HuH-7.5 (cell line): ENCODE measurements at regions not wholly inside any gene's neighbourhood (a gene's known extent, or its start where the extent isn't known, plus 50 kb on each side); places are given as distances from the start of the nearest gene placed in this dataset.

Source experiments
- DNase-seq: peaks from one replicate; pipeline ENCODE4 v3.0.0; 2011; ENCODE audit warnings: low spot score

DNA sequence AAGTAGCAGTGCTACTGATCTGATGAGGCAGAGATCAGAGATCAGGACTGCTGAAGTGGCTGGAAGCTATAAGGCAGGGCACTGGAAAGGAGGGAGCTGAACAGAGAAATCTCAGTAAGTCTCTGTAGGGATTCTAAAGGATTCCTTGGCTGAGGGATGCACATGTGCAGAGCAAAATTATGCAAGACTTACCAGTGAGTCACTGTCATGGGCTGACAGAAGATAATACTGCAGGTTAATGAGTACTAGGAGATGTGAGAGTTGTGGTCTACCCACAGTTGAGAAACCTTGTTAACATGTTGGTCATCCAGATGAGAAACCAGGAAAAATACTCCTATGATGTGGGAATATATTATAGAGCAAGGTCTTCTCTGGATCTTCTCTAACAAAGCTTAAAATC lies 378.1 kb downstream of the HAPSTR1 start:
- DNase-seq = no peak

DNA sequence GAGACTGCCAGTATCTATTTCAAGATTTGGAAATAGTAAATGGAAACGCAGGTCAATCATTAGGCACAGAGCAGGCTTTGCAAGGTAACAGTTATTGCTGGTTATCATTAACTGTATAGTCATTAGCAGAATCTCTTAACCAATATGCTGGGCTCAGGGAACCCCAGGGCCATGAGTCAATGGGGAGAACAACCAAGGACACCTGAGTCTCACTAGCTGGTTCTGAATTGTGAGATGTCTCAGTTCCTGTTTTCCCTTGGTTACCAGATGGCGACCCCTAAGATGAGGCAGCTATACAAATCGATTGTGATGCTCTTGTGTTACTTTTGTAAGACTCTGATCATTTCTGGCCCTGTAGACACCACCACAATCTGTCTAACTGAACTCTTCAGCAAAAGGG lies 385.3 kb downstream of the HAPSTR1 start:
- DNase-seq = no peak

DNA sequence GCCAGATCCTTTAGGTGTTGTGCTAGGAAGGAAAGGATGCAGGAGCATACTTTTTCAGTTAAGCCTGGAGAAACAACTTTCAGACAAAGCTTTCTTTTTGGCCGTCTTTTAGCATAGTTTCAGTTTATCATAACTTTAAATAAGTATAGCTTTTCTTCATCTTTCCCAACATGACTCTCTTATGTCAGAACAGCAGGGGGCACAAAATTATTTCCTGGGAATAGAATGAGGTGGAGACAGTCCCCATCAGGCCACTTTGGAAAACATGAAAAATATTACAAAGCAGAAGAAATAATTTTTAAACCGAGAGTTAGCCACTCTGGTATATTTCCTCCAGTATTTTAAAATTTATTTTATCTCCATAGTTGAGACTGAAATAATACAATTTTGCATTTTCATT lies 387.6 kb downstream of the HAPSTR1 start:
- no peak for DNase-seq

DNA sequence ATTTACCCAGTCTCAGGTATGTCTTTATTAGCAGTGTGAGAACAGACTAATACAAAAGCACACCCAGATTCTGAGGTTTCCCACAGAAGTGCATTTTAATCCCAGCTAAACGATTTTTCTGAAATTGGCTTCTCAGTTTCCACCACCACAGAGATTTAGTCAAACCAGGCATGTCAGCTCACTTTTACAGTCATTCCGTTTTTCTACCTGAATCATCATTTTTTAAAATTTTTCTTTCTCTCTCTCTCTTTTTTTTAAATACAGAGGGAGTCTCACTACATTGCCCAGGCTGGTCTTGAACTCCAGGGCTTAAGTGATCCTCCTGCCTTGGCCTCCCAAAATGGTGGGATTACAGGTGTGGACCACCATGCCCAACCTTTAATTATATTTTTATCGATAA lies 389.1 kb downstream of the HAPSTR1 start:
- DNase-seq = no peak

DNA sequence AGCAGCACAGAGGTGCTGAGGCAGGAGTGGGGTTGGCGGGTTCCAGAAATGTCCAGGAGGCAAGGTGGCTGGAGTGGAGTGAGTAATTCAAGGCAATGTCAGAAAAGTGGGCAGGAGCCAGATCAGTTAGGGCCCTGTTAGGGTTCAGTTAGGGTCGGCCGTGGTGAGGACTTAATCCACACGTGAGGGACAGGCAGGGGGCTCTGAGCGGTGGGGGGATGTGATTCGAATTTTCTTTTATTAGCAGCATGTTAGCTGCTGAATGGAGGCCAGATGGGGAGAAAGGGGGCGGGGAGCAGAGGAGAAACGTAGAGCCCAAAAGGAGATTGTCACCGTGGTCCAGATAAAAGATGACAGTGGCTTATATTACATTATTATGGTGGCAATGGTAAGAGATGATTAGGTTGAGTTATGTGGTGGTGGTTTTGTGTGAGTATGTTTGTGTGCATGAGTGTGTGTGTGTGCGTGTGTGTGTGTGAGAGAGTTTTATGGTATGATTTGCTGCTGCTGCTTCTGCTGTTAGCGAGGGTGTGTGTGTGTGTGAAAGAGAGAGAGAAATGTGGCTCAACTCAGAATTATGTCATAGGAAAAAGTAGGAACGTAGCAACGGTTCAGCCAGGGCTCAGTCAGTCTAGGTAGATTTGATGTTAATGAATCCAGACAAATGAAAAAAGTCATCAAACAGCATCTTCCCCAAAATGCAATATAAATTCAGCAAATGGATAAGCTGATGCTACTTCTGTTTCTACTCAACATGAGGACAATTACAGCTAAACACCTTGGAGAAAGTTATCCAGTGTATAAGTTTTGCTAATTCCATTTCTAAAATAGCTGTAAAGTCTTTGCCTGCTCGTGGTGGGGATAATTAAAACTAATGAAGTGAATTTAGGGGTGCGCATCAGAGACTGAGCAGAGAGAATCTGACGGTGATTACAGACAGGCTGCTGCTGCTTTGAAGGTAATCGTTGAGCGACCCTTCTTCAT lies 390.6 kb downstream of the HAPSTR1 start:
- no peak for DNase-seq

DNA sequence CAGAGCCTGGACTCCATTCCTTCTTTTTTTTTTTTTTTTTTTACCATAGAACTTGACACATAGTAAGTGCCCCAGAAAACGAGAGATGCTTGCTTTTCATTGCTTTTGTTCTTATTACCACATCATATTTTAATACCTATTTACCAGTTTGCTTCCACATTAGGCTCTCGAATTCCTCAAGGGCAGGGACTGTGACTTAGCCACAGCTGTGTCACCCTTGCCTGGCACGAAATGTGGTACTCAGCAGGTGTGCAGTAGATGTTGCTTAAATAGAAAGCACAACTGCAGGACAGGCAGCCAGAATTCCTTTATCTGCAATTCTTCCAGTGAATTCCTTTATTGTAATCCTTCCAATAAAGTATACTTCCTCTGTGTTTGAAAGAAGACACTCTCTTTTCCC lies 393.0 kb downstream of the HAPSTR1 start:
- DNase-seq = no peak

DNA sequence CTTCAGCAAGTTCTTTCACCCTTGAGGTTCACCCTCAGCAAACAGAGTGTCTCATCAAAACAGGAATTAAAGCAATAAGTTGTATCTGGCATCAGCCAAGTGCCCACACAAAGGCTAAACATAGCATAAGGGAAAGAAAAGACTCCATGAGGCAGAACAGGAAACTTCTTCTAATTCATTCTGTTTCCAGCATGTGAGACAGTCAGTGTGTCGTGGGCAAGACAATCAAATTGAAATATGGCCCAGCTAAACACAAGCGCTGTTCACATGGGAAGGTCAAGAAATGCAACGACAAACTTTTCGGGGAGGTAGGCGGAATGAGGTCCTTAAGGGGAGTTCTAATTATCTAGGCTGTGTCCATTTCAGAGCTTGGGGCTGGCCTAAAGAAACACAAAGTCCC lies 393.4 kb downstream of the HAPSTR1 start:
- no peak for DNase-seq

DNA sequence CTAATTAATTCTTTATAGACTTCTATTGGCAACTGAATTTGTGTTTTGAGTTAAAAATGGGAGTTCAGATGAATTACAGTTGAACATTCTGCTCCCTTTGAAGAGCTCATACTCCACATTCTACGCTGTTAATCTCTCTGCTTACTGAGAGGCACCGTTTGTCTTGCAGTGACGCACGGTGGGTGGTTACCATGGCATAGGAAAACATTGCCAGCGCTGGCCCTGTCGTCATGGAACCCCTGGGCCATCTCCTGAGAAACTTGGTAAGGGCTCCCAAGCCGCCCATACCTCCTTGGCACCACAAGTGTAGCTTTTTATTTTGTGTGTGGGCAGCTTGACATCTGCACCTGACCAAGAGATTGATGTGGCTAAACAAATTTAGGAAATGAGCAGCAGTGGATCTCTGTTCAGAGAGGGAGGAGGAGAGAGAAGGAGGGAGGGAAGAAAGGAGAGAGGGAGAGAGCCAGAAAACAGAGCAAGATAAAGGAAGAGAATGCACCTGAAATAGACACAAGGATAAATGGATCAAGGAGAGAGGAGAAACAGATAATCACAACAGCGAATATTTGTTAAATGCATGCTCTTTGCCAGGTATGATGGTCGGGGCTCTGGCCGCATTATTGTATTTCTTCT lies 398.5 kb downstream of the HAPSTR1 start:
- DNase-seq = no peak

DNA sequence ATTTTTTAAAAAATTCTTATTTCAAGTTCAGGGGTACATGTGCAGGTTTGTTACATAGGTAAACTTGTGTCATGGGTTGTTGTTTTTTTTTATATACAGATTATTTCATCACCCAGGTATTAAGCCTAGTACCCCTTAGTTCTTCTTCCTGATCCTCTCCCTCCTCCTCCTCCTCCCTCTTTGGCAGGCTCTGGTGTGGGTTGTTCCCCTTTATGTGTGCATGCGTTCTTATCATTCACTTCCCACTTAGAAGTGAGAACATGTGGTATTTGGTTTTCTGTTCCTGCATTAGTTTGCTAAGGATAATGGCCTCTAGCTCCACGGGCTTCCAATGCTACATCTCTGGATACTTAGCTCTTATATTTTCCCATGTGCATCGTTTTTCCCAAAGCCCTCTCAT lies 404.4 kb downstream of the HAPSTR1 start:
- DNase-seq = no peak

DNA sequence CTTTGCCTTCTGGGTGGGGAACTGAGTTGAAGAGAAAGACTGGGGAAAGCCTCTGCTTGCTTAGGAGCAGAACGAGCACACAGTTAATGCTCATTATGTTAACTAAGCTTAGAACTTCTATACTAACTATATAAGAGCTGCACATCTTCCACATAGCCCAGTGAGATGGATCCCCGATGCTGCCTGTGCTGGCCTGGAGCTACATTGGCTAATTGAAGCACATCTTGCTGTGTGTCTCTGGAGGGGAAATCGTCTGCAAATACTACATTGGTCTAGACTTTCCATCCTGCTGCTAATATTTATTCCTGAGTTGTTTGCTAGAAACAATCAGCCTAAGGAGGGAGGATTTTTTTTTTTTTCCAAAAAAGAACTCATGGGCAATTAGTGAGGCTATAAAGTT lies 406.3 kb downstream of the HAPSTR1 start:
- no peak for DNase-seq

DNA sequence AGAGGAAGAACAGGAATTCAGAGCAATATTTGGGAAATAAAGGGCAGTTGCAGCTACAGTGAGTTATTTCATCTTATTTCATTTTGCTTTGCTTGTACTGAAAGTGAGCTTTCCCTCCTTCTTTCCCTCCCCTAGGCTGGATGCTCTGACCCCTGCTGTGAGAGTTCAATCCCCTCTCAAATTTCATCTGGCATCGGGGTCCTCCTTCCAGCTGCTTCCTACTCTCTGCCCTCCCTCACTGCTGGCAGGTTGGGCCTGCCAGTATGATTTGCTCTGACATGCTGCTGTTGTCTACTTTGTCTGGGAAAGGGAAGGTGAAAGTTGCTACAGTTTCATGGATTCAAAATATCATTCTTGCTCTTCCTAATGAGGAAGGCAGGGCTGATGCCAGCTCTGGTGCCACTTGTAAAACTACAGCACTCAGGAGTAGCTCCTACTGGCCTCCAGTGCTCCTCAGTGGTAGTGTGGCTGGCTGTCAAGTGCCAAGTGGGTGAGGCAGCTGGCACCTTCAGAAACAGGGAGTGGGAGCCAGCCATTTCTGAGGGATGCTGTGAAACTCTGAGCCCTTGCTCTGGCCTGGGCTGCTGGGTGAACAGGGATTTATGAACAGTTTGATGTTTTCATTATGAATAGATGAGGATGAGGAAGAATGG lies 408.6 kb downstream of the HAPSTR1 start:
- DNase-seq = no peak

DNA sequence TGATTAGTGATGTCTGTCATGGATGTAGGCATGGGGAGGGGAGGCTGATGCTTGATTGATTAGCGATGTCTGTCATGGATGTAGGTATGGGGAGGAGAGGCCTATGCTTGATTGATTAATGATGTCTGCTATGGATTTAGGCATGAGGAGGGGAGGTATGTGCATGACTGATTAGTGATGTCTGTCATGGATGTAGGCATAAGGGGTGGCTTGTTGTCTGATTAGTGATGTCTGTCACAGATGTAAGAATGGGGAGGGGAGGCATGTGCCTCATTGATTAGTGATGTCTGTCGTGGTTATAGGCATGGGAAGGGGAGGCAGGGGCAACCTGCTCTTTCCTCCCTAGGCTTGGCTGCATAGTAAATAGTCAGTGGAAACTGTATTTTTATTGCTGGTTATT lies 409.4 kb downstream of the HAPSTR1 start:
- no peak for DNase-seq

DNA sequence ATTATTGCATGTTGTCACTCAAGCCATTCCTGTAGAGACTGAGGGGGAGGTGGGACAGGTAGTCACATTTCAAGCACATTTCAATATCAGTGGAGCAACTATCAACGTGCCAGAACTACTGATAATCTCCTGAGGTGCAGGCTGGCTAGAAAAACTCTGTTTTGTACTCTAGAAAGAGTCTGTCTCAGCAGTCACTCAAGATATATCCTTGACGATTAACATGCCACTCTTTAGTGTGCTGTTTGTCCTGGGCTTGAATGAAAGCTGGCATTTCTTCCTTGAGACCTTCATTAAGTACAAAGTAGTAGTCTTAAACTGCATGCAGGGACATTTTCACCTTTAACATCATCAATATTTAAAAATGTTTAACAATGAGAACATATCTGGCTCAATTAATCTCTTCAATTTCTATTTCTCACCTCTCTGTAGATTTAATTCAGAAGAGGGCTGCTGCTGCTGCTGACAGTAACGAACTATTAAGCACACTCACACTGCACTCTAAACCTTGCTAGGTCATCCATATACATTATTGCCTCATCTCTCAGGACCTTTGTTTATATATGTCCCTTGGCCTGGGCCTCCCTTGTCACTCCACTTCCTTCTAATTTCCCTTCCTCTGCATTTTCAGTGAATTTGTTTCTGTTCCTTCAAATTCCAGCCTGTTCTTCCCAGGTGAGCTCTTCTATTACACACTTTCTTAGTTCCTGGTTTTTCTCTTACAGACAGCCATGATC lies 412.0 kb downstream of the HAPSTR1 start:
- no peak for DNase-seq

DNA sequence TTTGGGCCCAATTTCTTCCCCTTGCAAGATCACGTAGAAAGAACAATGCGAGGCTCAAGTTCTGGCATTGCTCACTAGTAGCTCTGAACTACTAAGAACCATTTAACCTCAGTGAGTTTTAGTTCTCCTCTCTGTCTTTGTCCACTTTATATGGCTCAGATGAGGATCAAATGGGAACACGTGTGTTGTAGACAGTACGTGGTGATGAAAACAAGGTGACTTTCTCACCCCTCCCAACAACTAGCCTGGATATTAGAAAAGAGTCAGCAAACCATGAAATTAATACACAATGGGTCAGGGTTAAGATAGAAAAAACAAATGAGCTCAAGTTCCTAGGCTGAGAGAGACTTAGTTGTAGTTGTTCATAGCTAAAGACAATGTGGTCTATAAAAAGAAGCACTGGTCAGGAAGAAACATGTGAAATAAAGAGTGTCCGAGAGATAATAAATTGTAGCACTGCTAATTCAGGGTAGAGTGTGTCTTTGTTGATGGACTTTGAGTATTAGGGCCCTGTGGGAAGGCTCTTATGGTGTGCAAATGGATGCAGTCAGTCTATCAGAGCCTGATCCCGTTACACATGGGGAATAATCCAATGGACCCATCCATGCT lies 417.0 kb downstream of the HAPSTR1 start:
- DNase-seq = no peak

DNA sequence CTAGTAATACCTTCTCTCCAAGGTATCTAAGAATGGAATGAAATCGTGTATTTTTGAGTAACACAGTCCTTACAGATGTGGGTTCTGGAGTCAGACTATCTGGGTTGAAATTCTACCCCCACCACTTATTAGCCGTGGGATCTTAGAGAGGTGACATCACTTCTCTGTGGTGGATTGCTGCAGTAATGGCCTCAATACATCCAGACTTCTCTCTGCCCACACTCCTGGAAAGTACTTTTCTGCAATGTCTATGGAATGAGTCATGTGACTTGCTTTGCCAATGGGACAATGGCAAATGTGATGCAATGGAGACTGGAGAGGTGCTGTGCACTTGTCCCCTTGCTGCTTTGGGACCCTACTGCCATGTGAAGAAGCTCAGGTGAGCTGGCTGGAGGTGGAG lies 418.2 kb downstream of the HAPSTR1 start:
- no peak for DNase-seq

DNA sequence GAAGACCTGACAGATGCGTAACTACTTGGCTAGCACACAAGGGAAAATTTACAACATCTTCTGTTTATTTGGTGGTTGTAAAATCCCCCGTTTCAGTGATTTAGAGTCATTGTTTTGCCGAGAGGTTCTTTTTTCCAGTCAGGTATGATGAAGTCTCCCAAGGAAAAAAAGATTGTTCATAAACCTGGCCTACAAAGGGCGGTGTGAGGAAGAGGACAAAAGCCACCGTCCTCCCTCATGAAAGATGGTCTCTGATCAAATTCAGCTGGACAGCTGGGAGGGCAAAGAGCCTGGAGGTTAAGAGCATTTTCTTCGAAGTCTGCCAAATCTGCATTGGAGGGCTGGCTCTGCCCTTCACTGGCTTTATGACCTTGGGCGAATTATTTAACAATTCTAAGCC lies 419.9 kb downstream of the HAPSTR1 start:
- DNase-seq = no peak

DNA sequence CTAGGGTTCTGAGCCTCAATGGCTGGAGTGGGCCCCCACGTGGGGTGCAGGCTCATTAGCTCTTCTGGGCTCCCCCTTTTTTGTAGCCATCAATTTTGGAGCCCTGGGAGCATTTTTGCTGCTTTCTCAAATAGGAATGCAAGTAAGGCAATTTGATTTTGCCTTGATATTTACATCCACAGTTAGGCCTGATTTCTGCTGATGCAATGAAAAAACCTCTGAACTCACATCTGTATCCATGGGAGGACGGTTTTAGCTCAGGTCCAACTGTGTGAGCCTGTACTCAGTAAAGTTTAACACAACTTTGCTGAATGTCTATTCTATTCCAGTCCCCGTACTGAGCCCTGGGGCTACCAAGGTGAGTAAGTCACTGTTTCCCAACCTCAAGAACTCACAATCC lies 425.0 kb downstream of the HAPSTR1 start:
- no peak for DNase-seq

DNA sequence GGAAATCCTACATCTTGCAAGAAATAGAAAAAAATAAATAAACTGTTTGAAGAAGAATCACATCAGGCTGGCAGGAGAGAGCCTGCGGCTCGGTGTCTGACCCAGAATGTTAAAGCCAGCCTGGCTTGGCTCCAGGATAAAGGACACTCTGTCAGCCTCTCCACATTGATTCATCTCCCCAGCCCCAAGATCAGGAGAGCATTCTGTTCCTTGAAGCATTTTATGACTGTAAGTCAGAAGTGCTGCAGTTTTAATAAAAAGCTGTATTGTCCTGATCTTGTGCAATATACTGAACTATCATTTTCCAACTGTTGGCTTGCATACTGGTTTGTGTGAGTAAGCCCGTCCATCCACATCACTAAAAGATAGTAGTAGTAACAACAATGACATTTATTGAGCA lies 426.6 kb downstream of the HAPSTR1 start:
- DNase-seq = no peak

DNA sequence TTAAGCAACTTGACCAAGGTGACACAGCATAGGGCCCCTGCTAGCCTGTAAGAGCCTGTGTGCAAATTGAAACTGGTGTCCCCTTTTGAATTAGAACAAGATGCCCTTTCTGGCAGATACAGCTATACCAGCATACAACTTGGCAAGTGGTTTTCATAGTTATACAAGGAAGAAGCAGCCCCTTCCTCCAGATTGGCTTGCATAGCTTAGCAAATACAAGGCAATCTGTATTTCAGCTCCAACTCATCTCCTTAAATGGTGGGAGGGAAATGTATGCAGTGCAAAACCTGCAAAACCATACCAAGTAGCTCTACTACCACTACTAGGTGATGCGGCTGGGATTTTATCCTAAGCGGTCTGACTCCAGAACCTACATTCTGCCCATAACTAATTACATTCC lies 427.1 kb downstream of the HAPSTR1 start:
- DNase-seq = no peak

DNA sequence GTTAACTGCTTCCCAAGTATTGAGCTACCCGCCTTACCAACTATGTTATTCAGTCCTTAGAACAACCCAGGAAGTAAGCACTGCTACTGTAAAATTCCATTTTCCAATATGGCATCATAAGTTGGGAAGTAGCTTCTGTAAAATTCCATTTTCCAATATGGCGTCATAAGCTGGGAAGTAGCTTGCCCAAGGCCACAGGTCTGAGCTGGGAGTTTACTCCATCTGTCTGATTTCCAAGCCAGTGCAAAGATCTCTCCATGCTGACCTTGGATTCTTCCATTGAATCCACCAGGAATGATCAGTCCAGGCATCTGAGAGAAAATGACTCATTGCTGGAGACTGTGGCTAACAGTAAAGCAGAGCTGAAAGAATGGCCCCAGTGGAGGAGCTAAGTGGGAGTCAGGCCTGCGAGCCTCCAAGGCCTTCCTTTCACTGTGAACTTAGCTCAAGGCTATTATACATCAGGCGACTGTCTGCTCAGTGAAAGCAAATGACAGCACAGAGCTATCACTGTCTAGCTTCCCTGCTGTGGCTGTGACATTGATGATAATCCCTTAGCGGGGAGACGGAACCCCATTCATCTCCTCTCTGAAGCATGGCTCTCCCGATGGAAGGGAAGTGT lies 430.4 kb downstream of the HAPSTR1 start:
- no peak for DNase-seq

DNA sequence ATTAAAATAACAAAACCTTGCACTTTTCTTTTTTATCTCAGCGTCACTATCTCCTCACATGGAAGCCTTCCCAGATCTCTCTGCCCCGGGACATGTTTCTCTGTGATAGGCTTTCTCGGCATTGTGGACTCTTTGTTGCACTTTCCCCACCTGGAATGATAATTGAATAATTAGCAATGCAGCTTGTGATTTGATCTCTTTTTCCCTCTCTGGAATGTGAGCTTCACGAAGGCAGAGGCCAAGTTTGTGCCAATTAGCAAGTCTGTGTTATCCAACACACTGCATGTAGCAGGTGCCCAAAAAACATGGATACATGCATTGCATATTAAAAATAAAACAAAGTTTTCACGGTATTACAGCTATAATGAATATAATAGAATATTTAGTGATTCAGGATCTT lies 431.2 kb downstream of the HAPSTR1 start:
- DNase-seq = no peak

DNA sequence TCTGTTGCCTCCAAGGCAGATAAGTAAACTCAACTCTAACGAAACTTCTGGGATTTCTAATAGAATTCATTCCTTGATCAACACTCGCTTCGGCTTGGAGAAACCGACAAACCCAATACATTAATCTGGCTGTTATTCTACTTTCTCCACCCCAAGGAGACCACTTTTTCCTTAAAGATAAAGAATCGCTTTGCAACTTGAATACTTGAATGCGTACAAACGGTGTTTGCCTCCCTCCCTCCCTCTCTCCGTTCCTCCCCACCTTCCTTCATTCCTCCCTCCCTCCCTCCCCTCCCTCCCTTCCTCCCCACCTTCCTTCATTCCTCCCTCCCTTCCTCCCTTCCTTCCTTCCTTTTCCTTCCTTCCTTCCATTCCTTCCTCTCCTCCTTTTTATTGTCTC lies 432.6 kb downstream of the HAPSTR1 start:
- no peak for DNase-seq
